ENCODE measurements at regions not wholly inside any gene's neighbourhood (a gene's known extent, or its start where the extent isn't known, plus 50 kb on each side); places are given as distances from the start of the nearest gene placed in this dataset.

- H3K27me3 ChIP-seq = peaks cover 0 to 12% (median 0%) of the 10 kb centered on the region in 7 donors
- no peak overlapping the region for H3K4me3 ChIP-seq
- no peak for TF ChIP-seq CTCF (IDR thresholded peaks at IDR 0.05)
- WGBS, 2 donors = 31 to 41% methylated on average over 1 of the region's 1 CpG
- no peaks in the 10 kb centered on the region for H3K4me1 ChIP-seq
- H3K36me3 ChIP-seq = no peaks in the 10 kb centered on the region
- intact Hi-C loops (cut with DNase I) = no loop called here
- ATAC-seq = no peak
- DNase-seq = no peak
- no peak overlapping the region for H3K27ac ChIP-seq
- H3K9me3 ChIP-seq = no peaks in the 10 kb centered on the region
These were observed 201.9 kb upstream of the MCTP2 start for GRCh38 chr15:94029495-94029894.

GRCh38 chr15:94028809-94029208 lies 202.6 kb upstream of the MCTP2 start:
- intact Hi-C loops (cut with DNase I) = no loop called here
- ATAC-seq (no peak), DNase-seq (no peak)
- Histone ChIP-seq H3K27ac (no peak overlapping the region), H3K9me3 (no peaks in the 10 kb centered on the region), H3K4me3 (no peak overlapping the region), H3K36me3 (no peaks in the 10 kb centered on the region), H3K27me3 (peaks cover 0 to 12% (median 0%) of the 10 kb centered on the region in 7 donors), H3K4me1 (no peaks in the 10 kb centered on the region)
- WGBS, 2 donors = 92 to 96% methylated on average over 6 of the region's 6 CpGs
- no peak for TF ChIP-seq CTCF (IDR thresholded peaks at IDR 0.05)

- no peak for DNase-seq
- Histone ChIP-seq H3K9me3 (no peaks in the 10 kb centered on the region), H3K4me1 (no peaks in the 10 kb centered on the region), H3K27ac (no peak overlapping the region), H3K4me3 (no peak overlapping the region), H3K27me3 (peaks cover 0 to 11% (median 0%) of the 10 kb centered on the region in 7 donors), H3K36me3 (no peaks in the 10 kb centered on the region)
- 64 to 65% methylated on average over 3 of the region's 3 CpGs for WGBS, 2 donors
- TF ChIP-seq CTCF (IDR thresholded peaks at IDR 0.05) = no peak
- ATAC-seq = no peak
- intact Hi-C loops (cut with DNase I) = no loop called here
These were observed 203.2 kb upstream of the MCTP2 start for GRCh38 chr15:94028121-94028520.

GRCh38 chr15:94027581-94027980 lies 203.8 kb upstream of the MCTP2 start:
- H3K27ac ChIP-seq = no peak overlapping the region
- H3K27me3 ChIP-seq = peaks cover 0 to 11% (median 0%) of the 10 kb centered on the region in 7 donors
- DNase-seq = no peak
- H3K4me3 ChIP-seq = no peak overlapping the region
- WGBS, 2 donors = 69 to 74% methylated on average over 1 of the region's 1 CpG
- no peaks in the 10 kb centered on the region for H3K9me3 ChIP-seq
- intact Hi-C loops (cut with DNase I) = no loop called here
- ATAC-seq = no peak
- no peak for TF ChIP-seq CTCF (IDR thresholded peaks at IDR 0.05)
- H3K36me3 ChIP-seq = no peaks in the 10 kb centered on the region
- no peaks in the 10 kb centered on the region for H3K4me1 ChIP-seq

Measured in heart right ventricle (tissue), 16 donors.